Stimulated activated CD4-positive, alpha-beta T cell treated with anti-CD3 and anti-CD28 coated beads, Interleukin-12 subunit alpha, Interleukin-12 subunit beta, amount 100 ng/mL, for 24 hours (primary cell): ENCODE measurements at regions not wholly inside any gene's neighbourhood (a gene's known extent, or its start where the extent isn't known, plus 50 kb on each side); places are given as distances from the start of the nearest gene placed in this dataset.

Experiments
- DNase-seq, 2 experiments: peaks; one replicate each; pipeline ENCODE4 v3.0.0-alpha.2; 2020; ENCODE audit warnings: low read depth in 2 of 2

DNA sequence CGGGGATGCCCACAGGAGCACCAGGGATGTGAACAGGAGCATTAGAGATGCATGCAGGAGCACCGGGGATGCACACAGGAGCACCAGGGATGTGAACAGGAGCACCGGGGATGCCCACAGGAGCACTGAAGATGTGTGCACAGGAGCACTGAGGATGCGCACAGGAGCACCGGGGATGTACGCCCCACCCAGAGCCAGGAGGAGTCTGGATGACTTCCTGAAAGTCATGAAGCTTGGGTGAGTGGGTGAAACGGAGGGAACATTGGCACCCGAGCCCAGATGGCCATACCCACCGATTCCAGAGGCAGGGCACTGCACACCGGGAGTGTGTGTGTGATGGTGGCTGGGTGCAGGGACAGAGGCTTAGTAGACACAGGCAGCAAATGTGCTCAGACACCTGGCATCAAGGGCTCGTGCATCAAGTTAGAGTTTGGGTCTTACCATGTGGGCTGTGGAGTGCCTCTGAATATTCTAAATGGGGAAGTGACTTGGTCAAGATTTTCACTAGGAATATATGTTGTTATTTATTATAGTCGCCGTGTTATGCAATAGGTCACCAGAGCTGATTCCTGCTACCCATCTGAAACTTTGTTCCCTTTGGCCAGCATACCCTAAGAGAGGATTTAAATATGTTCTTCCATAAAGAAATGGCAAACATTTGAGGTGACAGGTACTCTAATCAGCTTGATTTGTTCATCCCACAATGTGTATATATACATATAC lies 365.8 kb upstream of the MYT1L start:
- DNase-seq: no peak

DNA sequence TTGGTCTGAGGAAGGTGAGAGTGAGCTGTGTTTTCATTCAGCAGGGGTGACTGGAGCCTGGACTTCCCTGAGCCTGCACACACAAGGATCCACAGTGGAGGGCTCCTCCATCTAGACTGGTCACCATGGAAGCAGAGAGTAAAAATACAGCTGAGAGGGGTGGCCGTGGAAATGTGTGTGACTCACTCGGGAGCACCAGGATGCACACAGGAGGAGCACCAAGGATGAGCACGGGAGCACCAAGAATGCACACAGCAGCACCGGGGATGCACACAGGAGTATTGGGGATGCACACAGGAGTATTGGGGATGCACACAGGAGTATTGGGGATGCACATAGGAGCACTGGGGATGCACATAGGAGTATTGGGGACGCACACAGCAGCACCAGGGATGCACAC lies 365.2 kb upstream of the MYT1L start:
- no peak for DNase-seq

DNA sequence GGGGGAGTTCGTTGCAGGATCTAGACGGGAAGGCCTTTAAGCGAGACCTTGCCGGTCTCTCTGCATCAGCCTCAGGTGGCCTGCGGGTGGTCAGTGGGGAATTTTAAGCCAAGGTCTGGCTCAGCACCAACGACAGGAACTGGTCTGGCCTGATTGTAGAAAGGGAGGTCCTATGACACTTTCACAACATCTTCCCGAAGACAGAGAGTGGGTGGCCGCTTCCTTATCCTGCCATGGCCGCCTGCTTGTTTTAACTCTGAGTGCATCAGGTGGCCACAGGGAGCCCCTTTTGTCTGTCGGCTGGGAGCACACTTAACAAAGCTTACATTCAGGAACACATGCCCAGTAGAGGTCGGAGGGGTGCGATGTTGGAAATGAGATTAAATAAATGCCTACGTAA lies 363.7 kb upstream of the MYT1L start:
- DNase-seq: no peak

DNA sequence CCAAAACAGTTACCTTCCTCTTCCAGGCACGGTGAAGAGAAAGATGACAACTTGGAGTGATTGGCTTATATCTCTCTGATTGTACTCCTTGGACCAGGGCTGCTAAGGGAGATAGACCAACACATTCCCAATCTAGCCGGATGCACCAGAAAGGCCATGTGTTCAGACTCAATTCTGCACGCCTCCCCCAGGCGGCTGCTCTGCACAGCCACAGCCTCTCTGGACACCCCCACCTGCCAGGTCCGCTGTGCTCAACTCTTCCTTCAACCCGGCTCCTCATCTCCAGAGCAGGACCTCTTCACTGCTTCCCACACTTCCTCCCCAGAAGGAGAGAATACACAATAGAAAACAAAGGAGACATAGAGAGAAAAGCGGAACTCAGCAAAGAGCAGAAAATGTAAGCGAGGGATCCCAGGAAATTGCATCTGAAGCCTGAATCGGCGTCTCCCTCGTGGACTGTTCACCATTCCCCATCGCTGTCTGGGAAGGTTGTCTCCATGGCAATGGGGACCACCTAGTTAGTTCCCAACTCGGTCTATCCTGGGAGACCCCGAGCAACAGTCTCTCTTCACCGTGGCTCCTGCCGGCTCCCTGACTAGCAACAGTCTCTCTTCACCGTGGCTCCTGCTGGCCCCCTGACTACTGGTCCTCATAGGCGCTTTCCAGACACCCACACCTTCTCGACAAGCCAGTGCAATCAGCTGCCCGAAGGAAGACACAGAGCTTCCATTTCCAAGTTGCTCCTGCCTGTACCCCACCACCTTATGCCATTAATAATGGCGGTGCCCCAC lies 361.7 kb upstream of the MYT1L start:
- no peak for DNase-seq

DNA sequence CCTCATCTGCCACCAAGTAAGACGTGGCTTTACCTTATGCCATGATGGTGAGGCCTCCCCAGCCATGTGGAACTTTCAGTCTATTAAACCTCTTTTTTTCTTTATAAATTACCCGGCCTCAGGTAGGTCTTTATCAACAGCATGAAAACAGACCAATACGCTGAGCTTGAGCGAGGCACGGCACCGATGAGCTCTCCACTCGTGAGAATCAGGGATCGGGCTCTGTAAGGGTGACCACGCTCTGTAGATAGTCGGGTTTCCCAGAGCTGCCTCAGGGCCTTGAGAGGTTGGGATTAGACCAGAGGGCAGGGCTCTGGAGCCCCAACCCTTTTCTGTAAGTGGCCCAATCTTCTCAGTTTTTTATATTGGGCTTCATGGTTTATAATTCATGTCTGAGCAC lies 360.3 kb upstream of the MYT1L start:
- no peak for DNase-seq

DNA sequence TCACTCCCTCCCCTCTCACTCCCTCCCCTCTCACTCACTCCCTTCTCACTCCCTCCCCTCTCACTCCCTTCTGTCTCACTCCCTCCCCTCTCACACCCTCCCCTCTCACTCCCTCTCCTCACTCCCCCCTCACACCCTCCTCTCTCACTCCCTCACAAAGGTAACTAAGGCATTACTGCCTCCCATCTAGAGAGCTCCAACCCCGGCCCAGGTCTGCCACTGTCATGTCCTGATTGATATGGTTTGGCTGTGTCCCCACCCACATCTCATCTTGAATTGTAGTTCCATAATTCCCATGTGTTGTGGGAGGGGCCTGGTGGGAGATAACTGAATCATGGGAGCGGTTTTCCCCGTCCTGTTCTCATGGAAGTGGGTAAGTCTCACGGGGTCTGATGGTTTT lies 359.9 kb upstream of the MYT1L start:
- no peak for DNase-seq

DNA sequence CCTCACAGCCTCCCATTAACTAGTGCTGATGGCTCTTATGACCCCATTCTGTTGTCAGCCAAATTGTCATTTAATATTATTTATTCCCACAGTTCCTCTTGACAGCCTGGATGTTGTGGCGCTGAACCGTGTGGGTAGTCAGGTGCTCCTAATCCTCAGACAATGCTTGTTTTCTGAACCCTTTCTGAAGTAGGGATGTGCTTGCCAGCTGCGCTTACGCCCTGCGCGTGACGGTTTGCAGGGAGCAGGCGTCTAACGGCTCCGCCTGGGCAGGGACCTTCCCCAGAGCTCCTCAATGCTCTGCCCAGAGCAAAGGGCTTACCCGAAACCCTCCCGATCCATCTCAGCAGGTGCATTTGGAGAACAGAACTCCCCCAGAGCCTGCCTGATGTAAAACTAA lies 358.2 kb upstream of the MYT1L start:
- no peak for DNase-seq

DNA sequence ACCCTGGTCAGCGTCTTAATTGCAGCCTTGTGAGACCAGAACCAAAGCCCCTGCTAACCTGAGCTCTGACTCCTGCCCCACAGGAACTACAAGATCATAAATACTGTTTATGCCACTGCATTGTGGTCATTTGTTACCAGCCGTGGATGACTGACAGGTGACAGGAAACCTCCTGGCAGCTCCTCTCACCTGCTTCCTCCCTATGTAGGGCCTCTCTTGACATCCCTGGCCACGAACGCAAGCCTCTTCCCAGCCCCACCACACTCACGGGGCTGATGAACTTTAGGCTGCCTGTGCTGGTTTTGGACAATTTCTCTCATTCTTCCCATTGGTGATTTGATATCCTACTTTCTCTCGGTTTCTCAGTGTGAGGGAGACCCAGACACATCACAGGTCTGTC lies 357.2 kb upstream of the MYT1L start:
- DNase-seq: no peak

DNA sequence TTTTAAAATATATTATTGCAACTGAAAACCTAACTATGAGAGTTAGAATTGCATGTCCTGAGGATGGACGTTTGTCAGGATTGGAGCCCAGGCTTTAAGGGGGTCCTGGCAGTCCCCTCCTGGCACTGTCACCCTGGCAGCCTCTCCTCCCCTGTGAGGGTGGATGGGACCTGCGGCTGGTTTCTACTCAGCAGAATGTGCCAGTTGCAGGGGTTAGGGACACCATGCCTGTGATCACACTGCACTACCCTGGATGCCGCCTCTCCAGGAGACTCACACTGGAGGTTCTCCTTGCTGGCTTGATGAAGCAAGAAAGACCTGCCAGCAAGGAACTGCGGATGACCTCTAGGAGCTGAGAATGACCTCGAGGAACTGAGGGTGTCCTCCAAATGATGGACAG lies 356.7 kb upstream of the MYT1L start:
- no peak for DNase-seq

DNA sequence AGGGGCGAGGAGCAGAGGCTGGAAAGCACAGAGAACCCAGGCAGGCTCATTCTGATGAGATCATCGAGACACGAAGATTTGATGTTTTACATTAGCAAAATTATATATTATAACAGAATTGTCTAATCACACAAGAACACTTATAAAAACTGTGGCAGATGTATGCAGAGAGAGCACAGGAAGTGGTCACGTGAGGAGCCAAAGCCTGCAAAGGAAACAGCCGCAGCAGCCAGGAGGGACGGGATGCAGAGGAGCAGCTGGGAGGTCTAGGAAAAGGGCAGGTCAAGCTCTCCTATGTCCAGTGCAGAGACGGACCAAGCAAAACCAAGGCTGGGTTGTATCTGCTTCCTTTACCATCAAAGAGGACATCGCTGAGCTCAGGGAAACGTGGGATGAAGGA lies 355.1 kb upstream of the MYT1L start:
- DNase-seq: no peak

DNA sequence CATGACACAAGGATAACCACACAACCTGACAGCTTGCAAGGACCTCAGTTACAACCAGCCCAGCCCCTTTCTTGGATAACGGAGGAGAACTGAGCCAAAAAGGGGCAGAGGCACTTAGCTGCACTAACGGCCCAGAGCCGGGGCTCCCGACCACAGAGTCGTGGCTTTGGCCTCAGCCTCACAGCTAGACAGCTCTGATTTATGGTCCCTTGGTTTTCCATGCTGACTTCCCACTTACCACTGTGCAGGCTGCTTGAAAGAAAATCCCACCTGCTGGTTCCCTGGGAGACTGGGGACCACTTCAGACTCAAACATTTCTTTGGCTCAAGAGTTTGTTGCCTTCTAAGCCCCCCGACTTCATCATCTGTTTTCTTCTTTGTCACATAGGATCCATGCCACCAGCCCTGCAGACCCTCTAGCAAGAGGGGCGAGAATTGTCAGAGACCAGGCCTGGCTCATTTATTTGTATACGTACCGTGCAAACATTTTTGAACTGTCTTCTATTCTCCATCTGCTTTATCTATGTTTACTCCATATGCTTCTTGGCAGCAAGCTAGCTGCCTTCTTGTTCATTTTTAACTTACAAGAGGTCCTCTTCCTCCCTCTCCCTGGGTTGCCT lies 352.6 kb upstream of the MYT1L start:
- no peak for DNase-seq

DNA sequence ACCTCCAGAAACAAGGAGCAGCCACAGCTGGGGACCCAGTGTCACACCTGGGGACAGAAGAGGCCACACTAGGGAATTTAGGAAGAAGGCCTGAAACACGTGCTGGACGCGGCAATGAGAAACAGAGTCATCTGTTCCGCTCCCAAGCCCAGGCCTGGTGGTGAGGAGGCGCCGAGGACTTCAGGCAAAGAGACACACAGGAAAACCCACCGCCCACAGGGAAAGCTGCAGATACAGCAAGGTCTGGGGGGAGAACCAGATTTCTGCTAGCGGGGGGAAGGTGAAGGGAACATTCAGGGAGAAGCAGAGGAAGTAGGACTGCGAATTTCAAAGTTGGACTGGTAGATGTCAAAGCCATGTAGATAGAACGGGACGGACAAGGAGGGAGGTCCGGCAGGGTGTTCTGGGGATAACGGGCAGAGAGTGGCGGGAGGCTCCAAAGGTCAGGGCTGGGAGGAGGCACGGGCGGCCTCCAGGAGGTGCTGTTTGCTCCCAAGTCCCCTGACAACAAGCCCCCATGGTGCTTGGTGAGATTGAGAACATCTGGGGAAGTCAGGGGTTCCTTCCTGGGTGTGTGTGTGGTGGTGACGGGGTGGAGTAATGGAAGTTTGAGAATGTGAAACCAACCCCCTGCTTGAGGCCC lies 351.7 kb upstream of the MYT1L start:
- no peak for DNase-seq

DNA sequence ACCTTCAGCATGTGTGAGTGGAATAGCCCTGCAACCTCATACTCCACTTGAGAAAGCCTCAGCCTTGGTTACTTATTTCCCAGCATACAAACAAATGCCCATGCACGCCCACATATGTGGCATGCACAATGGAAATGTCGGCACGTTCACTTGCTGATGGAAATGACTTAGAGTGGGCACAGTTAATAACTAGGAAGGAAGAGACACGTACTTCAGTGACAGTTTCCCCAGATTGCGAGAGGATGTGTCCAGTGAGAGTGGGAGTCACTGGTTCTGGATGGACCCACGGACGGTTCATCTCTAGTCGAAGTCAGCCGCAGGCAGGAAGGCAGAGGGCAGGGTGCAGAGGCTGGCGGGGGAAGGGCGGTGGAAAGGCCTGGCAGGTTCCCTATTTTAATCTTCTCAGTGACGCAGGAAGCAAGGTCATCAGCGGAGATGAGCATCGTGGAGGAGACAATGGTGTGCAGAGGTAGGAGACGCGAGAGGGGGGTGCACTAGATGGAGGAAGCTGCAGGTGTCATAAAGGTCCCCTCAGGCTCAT lies 350.7 kb upstream of the MYT1L start:
- DNase-seq: no peak

DNA sequence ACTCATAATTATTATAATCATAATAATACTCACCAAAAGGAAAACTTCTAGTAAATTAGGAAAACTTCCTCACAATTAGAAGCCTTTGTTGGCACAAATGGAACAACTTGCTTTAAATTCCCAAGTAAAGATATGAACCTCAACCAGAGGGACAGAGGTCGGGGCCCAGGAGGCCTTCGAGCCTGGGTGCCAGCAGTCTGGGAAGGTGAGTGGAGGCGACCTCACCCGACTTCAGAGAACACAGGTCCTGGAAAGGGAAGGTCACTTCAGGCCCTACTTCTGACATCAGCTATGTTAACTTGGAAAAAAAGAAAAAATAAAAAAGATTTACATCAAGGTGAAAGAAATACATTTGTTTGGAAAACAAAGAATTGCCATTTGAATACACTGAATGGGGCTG lies 350.0 kb upstream of the MYT1L start:
- no peak for DNase-seq

DNA sequence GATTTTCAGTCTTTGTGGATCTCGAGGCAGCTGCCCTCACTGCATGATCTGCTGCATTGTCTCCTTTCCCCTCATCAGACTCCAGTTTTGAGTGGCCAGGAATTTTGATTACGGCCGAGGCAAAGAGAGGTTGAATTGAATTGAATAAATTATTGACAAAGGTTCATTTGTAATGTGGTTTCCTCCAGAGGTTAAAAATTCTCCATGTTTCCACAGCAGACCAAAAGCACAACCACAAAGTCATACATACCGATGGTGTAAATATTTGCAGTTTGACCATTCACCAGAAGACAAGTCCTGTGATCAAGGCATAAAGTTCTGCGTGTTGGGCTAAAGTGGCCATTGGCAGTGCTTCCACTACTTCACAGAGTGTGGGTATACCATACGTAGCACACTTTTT lies 343.8 kb upstream of the MYT1L start:
- no peak for DNase-seq

DNA sequence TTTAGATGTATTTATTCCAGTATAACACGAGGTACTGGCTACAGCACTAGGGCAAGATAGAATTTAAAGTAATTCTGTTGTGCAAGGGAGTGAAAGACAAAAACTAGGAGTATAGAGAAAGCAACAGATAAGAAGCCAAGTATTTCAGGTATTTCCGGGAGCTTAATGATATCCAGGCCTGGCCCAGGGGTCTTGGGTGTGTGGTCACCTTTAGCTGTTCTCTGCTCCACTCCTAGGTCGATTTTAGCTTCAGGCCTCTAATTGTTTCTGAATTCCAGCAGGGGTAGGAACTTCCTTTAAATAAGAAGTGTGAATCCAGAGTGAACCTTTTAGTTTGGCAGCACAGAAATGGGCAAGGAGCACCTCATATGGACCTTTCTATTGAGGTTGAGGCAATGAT lies 342.3 kb upstream of the MYT1L start:
- no peak for DNase-seq

DNA sequence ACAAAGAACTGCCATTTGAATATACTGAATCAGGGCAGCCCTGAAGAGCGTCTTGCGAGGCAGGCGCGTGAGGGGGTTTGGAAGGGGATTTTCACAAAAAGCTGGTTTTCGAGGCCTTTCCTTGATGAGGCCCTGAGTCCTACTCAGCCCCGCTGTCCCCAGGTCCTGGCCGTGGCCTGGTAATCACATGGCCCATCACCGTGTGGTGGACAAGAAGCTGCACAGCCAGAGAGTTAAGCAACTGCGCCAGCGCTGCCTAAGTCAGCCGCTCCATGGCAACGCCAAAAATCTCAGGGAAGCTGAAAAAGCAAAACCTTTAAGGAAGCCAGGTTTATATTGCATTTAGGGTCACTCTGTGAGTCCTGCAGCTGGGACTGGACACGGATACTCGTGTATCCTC lies 341.2 kb upstream of the MYT1L start:
- DNase-seq: no peak

DNA sequence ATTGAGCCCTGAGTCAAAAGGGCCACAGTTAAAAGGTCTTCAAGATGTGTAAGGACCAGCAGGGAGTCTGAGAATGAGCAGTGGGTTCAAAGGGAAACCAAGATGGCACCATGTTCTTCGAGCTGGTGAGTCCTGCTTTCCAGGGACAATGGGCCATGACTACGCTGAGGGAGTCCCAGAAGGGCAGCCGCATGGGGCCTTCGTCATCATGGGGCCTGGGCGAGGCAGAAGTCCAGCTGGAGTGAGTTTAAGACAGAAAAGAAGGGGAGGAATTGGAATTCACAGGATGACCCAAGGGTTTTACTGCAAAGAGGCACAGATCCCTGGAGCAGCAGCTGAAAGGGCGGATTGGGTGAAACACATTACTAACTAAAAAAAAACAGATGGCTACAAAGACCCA lies 340.8 kb upstream of the MYT1L start:
- DNase-seq: no peak

DNA sequence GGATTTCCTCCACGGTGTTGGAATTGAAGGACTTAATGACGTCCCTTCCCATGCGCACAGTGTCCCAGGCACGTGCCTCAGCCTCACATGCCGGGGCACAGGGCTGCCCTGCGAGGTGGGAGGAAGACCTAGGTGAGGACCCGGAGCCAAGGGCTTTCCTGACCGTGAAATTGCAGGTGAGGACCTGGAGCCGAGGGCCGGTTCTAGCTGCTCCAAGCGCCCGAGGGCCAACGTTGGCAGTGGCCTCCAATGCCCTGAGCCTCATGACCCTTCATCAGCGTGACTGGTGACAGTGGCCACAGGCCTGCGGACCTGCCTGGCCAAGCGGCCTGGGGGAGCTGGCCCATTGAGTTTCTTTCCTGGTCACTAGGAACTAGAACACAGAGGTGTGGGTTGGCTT lies 338.2 kb upstream of the MYT1L start:
- no peak for DNase-seq

DNA sequence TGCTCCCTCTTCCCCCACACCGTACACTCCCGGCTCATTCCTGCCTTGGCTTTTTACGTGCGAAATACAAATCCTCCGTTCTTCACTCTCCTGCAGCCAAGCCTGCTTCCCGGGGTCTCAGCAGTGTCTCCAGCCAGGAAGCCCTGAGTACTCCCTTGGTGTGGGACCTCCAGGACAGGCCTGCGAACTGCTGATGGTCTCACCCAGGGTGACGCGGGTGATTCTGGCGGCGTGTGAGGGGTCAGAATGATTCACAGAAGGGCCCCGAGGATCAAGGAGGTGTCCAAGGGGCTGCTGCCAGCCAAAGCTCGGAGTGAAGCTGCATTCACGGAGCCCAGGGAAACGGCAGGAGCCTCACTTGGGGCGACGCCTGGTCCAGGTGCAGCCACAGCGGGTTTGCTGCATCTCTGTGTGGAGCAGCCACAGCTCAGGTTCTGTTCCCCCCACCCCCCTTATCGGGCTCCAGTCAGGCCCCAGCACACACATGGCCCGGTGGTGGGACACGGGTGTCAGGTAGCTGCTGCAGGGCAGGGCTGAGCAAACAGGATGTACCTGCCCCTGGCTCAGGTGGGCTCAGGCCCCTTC lies 337.7 kb upstream of the MYT1L start:
- DNase-seq: no peak

DNA sequence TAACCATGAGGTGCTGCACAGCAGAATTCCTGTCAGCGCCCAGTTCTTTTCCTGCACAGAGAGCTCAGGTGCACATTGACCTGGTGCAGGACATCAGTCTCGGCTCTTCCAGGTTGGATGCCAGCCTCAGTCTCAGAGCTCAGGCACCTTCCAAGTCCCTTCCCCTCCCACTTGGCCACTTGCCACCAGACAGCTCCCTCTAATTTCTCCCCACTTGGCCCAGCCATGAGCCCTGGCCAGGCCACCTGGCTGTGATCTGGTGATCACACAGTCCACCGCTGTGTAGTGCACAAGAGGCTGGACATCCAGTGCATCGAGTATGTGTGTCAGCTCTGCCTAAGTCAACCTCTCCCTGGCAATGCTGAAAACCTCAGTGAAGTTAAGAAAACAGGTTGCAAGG lies 336.6 kb upstream of the MYT1L start:
- DNase-seq: no peak

DNA sequence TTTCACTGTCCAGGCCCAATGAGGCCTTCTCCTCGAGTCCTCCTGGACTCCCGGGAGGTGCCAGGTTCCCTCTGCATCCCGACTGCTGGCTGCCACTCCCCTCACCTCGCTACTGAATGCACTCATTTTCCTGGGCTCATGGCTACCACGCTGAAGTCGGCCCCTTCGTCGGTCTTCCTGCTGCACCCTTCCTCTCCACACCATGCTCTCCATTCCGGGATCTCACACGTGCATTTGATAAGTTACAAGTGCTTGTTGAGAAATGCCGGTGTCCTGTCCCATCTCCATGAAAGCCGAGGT lies 334.7 kb upstream of the MYT1L start:
- DNase-seq: no peak
